Sigmoid colon (tissue), 6 donors: ENCODE measurements at regions not wholly inside any gene's neighbourhood (a gene's known extent, or its start where the extent isn't known, plus 50 kb on each side); places are given as distances from the start of the nearest gene placed in this dataset.

ENCODE experiments used
- DNase-seq: peaks from one replicate; pipeline ENCODE4 v3.0.0-alpha.2; 2019
- H3K27ac ChIP-seq, 4 donors: fragments of 200-600 bp; sonication (generic); one replicate each; pipeline ENCODE4 v1.5.1; 2016 to 2019; ENCODE audit warnings: mild to moderate bottlenecking in 1 of 4
- H3K27me3 ChIP-seq, 3 donors: fragments of 200-600 bp; sonication (generic); one replicate each; pipeline ENCODE4 v1.5.1; 2019; ENCODE audit warnings: mild to moderate bottlenecking in 1 of 3
- H3K36me3 ChIP-seq, 4 donors: fragments of 200-600 bp; sonication (generic); one replicate each; pipeline ENCODE4 v1.5.1; 2016 to 2019
- H3K4me1 ChIP-seq, 4 donors: fragments of 200-600 bp; sonication (generic); one replicate each; pipeline ENCODE4 v1.5.1; 2017 to 2019
- H3K4me3 ChIP-seq, 4 donors: fragments of 200-600 bp; sonication (generic); one replicate each; pipeline ENCODE4 v1.5.1; 2017 to 2019; ENCODE audit warnings: mild to moderate bottlenecking in 2 of 4, moderate library complexity in 1 of 4
- H3K9me3 ChIP-seq, 4 donors: fragments of 200-600 bp in 3 of 4; sonication (generic) in 3 of 4; one replicate each; pipeline versions ENCODE4 v1.5.1 to v1.6.1; 2013 to 2019
- CTCF ChIP-seq, 4 experiments: fragments of 450-650 bp in 3 of 4; fragments of 200-600 bp in 1 of 4; IDR thresholded peaks; one replicate each; pipeline ENCODE4 v1.5.1; 2016 to 2019; ENCODE audit warnings: antibody characterized with exemption in 4 of 4, mild to moderate bottlenecking in 3 of 4, moderate library complexity in 2 of 4
- EP300 ChIP-seq, 4 donors: sonication (generic); formaldehyde crosslinking; IDR thresholded peaks; one replicate each; pipeline ENCODE4 v1.6.1; 2017; ENCODE audit warnings: antibody characterized with exemption in 4 of 4
- POLR2A ChIP-seq, 2 donors: fragments of 450-650 bp; IDR thresholded peaks; one replicate each; pipeline ENCODE4 v1.6.1; 2016; ENCODE audit warnings: antibody characterized with exemption in 2 of 2, mild to moderate bottlenecking in 2 of 2, moderate library complexity in 2 of 2
- POLR2AphosphoS5 ChIP-seq, 4 donors: sonication (generic); formaldehyde crosslinking; IDR thresholded peaks; one replicate each; pipeline ENCODE4 v1.6.1; 2017; ENCODE audit warnings: antibody characterized with exemption in 4 of 4
- WGBS, 2 donors: extraction: QIAGEN DNeasy Blood & Tissue Kit; methylation state at CpG; one replicate each; pipeline ENCODE4 v1.1.7; 2013; 5-methylcytosine and 5-hydroxymethylcytosine counted together
- intact Hi-C: fragments of 100-400 bp; cut with DNase I; formaldehyde crosslinking; loops from one replicate; pipeline ENCODE4 v1.15.1; 2023
- donor health status: healthy with polysubstance abuse.
- donor health status: healthy.

- no peak for TF ChIP-seq CTCF (IDR thresholded peaks at IDR 0.05)
- TF ChIP-seq POLR2A (IDR thresholded peaks at IDR 0.05), result no peak
- no peak for TF ChIP-seq EP300 (IDR thresholded peaks at IDR 0.05)
- no peak for TF ChIP-seq POLR2AphosphoS5 (IDR thresholded peaks at IDR 0.05)
- intact Hi-C loops, result no loop called here
- Histone ChIP-seq H3K4me1 (no peaks in the 10 kb centered on the region), H3K36me3 (no peaks in the 10 kb centered on the region), H3K9me3 (no peaks in the 10 kb centered on the region), H3K27me3 (no peaks in the 10 kb centered on the region), H3K27ac (no peak overlapping the region), H3K4me3 (no peak overlapping the region)
- 68 to 82% methylated on average over 3 of the region's 3 CpGs for WGBS, 2 donors
- DNase-seq, result no peak
These were observed 2143.5 kb upstream of the AGA start for GRCh38 chr4:179585761-179586160.

- WGBS, 2 donors, result 87 to 88% methylated on average over 8 of the region's 8 CpGs
- Histone ChIP-seq H3K36me3 (no peaks in the 10 kb centered on the region), H3K9me3 (no peaks in the 10 kb centered on the region), H3K4me3 (no peak overlapping the region), H3K4me1 (no peaks in the 10 kb centered on the region), H3K27me3 (no peaks in the 10 kb centered on the region), H3K27ac (no peak overlapping the region)
- intact Hi-C loops, result no loop called here
- TF ChIP-seq CTCF (IDR thresholded peaks at IDR 0.05), result no peak
- TF ChIP-seq POLR2A (IDR thresholded peaks at IDR 0.05), result no peak
- no peak for TF ChIP-seq EP300 (IDR thresholded peaks at IDR 0.05)
- no peak for TF ChIP-seq POLR2AphosphoS5 (IDR thresholded peaks at IDR 0.05)
- no peak for DNase-seq
These were observed 2144.2 kb upstream of the AGA start for GRCh38 chr4:179586460-179586859.

- Histone ChIP-seq H3K9me3 (no peaks in the 10 kb centered on the region), H3K27me3 (no peaks in the 10 kb centered on the region), H3K27ac (no peak overlapping the region), H3K4me3 (no peak overlapping the region), H3K36me3 (no peaks in the 10 kb centered on the region), H3K4me1 (no peaks in the 10 kb centered on the region)
- no peak for TF ChIP-seq CTCF (IDR thresholded peaks at IDR 0.05)
- no peak for TF ChIP-seq POLR2AphosphoS5 (IDR thresholded peaks at IDR 0.05)
- no peak for TF ChIP-seq POLR2A (IDR thresholded peaks at IDR 0.05)
- no peak for TF ChIP-seq EP300 (IDR thresholded peaks at IDR 0.05)
- intact Hi-C loops, result no loop called here
- DNase-seq, result no peak
- WGBS, 2 donors, result 77 to 89% methylated on average over 6 of the region's 6 CpGs
These were observed 2153.6 kb upstream of the AGA start for GRCh38 chr4:179595671-179596410.

- Histone ChIP-seq H3K4me1 (no peaks in the 10 kb centered on the region), H3K9me3 (no peaks in the 10 kb centered on the region), H3K27me3 (no peaks in the 10 kb centered on the region), H3K36me3 (no peaks in the 10 kb centered on the region), H3K27ac (no peak overlapping the region), H3K4me3 (no peak overlapping the region)
- WGBS, 2 donors, result 62 to 69% methylated on average over 2 of the region's 2 CpGs
- TF ChIP-seq EP300 (IDR thresholded peaks at IDR 0.05) (no peak), POLR2AphosphoS5 (IDR thresholded peaks at IDR 0.05) (no peak), CTCF (IDR thresholded peaks at IDR 0.05) (no peak), POLR2A (IDR thresholded peaks at IDR 0.05) (no peak)
- DNase-seq, result no peak
- intact Hi-C loops, result no loop called here
These were observed 2154.4 kb upstream of the AGA start for GRCh38 chr4:179596621-179597020.

GRCh38 chr4:179597301-179597700 is 2155.1 kb upstream of the AGA start:
- 50 to 51% methylated on average over 2 of the region's 2 CpGs for WGBS, 2 donors
- TF ChIP-seq POLR2AphosphoS5 (IDR thresholded peaks at IDR 0.05), result no peak
- no peak for TF ChIP-seq CTCF (IDR thresholded peaks at IDR 0.05)
- TF ChIP-seq POLR2A (IDR thresholded peaks at IDR 0.05), result no peak
- TF ChIP-seq EP300 (IDR thresholded peaks at IDR 0.05), result no peak
- no peak overlapping the region for H3K4me3 ChIP-seq
- H3K27ac ChIP-seq, result no peak overlapping the region
- intact Hi-C loops, result no loop called here
- no peaks in the 10 kb centered on the region for H3K4me1 ChIP-seq
- H3K9me3 ChIP-seq, result no peaks in the 10 kb centered on the region
- no peaks in the 10 kb centered on the region for H3K36me3 ChIP-seq
- no peaks in the 10 kb centered on the region for H3K27me3 ChIP-seq
- DNase-seq, result no peak
